ENCODE measurements at regions not wholly inside any gene's neighbourhood (a gene's known extent, or its start where the extent isn't known, plus 50 kb on each side); places are given as distances from the start of the nearest gene placed in this dataset.
"Not testable (repeated sequence)": the region's sequence is repeated elsewhere in the genome, so short reads cannot be mapped to it uniquely, and the experiment has no call there.

DNA sequence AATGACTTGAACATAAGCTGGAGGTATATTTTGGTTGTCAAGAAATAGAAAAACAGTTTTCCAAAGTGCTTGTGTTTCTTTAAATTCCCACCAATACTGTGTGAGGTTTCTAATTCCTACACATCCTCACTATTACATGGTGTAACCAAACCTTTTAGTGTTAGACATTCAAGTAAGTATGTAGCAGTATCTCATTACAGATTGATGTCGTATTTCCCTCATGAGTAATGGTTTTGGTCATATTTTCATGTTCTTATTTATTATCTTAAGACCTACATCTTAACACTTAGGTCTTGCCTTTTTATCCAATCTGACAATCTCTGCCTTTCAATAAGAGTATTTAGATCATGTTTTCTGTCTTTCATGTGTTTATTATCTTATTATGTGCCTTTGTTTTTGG is 253.7 kb upstream of the ANXA10 start:
- TF ChIP-seq, protein P1, sequence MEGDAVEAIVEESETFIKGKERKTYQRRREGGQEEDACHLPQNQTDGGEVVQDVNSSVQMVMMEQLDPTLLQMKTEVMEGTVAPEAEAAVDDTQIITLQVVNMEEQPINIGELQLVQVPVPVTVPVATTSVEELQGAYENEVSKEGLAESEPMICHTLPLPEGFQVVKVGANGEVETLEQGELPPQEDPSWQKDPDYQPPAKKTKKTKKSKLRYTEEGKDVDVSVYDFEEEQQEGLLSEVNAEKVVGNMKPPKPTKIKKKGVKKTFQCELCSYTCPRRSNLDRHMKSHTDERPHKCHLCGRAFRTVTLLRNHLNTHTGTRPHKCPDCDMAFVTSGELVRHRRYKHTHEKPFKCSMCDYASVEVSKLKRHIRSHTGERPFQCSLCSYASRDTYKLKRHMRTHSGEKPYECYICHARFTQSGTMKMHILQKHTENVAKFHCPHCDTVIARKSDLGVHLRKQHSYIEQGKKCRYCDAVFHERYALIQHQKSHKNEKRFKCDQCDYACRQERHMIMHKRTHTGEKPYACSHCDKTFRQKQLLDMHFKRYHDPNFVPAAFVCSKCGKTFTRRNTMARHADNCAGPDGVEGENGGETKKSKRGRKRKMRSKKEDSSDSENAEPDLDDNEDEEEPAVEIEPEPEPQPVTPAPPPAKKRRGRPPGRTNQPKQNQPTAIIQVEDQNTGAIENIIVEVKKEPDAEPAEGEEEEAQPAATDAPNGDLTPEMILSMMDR (IDR thresholded peaks at IDR 0.05; ENCODE audit: extremely low read depth, missing control alignments): no peak
- DNase-seq (ENCODE audit: low spot score): no peak

DNA sequence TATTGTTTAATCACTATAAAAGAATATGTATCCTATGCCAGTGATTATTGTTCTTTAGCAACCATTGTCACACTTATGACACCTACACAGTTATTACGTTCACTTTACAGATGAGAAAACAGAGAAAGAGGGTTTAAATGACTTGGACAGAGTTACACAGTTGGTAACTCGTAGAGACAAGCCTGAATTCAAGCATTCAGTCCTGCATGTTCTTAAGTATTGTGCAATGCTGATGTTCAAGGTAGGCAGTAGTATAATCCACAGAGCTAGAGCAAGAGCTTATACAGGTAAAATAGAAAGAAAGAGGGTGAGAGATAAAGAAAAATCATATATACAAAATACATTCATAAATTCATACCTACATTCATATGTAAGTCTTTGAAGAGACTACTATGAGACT is 249.8 kb upstream of the ANXA10 start:
- no peak for DNase-seq (ENCODE audit: low spot score)

DNA sequence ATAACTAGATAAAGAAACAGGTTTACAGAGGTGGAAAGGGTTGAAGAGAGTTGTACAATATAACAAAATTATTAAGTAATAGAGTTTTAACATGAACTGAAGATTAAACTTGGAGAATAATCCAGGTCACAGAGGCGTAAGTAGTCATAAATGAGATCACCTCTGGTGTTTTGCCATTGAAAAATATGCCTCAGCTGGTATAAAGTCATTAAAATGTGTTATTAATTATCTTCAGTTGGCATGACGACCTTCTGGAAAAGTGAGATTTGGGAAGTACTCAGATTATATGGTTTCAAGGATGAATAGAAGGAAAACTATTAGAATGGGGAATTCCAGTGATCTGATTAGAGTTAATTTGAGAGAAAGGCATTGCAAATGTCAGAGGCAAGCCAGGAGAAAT is 237.5 kb upstream of the ANXA10 start:
- TF ChIP-seq, protein P1 (IDR thresholded peaks at IDR 0.05; ENCODE audit: extremely low read depth, missing control alignments): no peak
- no peak for DNase-seq (ENCODE audit: low spot score)

More for the DNA sequence above, 249.8 kb upstream of the ANXA10 start:
- TF ChIP-seq, protein P1 (IDR thresholded peaks at IDR 0.05; ENCODE audit: extremely low read depth, missing control alignments): no peak

DNA sequence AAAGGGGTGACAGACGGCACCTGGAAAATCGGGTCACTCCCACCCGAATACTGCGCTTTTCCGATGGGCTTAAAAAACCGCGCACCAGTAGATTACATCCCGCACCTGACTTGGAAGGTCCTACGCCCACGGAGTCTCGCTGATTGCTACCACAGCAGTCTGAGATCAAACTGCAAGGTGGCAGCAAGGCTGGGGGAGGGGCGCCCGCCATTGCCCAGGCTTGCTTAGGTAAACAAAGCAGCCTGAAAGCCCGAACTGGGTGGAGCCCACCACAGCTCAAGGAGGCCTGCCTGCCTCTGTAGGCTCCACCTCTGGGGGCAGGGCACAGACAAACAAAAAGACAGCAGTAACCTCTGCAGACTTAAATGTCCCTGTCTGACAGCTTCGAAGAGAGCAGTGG is 234.2 kb upstream of the ANXA10 start:
- not testable (repeated sequence) for DNase-seq (ENCODE audit: low spot score)

DNA sequence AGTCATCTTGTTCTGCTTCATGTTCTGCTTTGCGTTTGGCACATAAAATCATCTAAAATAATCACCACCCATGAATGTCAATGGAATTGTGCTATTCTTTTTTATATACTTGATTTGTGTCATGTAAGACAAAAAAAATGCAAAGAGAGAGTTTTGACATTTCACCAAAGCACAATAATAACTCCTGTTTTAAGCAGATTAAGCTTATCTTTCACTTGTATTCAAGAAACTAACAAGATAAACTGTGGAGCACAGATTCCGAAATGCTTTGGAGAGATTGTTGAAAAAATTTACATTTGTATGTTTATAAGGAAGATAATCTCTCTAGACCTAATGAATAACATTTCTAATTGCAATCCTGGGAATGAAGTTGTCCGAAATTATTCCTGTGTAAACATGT is 225.1 kb upstream of the ANXA10 start:
- DNase-seq (ENCODE audit: low spot score): no peak
- TF ChIP-seq, protein P1 (IDR thresholded peaks at IDR 0.05; ENCODE audit: extremely low read depth, missing control alignments): no peak

DNA sequence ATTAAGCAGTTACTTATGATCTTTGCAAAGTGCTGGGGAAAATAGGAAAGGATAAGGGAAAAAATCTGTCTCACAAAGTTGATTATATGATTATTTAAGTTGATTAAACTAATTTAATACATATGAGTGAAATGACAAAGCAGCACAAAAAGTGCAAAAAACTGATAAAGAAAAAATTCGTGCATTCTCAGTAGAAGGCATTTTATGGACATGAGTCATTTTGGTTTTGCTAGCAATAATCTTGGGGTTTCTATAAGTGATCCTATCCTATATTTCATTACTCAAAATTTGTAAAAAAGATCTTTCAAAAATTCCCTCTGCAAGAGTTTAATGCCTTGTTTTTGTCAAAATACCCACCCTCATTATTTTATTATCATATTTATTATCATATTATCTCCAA is 224.2 kb upstream of the ANXA10 start:
- no peak for DNase-seq (ENCODE audit: low spot score)
- TF ChIP-seq, protein P1 (IDR thresholded peaks at IDR 0.05; ENCODE audit: extremely low read depth, missing control alignments): no peak

DNA sequence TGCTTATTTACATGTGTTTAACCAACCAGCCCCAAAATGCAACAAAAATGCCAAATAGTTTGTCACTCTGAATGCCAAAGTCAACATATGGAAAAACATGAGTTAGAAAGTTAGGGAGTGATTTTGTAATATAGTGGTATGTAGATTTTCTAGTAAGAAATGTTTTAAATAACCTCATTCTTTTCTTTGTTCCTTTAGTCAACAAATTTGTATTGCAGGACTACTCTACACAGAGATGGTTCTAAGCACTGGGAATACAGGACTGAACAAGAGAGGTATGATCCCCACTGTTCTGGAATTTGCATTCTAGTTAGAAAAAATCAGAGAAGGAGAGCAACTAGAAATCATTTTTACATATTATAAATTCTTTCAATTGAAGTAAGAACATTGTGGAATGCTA is 218.8 kb upstream of the ANXA10 start:
- no peak for DNase-seq (ENCODE audit: low spot score)
- TF ChIP-seq, protein P1 (IDR thresholded peaks at IDR 0.05; ENCODE audit: extremely low read depth, missing control alignments): no peak

DNA sequence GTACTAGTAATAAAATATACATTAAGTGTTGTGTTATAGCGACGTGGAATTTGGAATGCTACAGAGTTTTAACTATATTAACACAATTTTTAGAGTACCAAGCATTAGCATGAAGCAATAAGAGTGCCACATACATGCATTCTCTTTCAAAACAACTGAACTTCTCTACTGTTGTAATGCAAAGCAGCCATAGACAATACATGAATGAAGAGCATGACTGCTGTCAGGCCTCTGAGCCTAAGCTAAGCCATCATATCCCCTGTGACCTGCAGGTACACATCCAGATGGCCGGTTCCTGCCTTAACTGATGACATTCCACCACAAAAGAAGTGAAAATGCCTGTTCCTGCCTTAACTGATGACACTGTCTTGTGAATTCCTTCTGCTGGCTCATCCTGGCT is 216.2 kb upstream of the ANXA10 start:
- DNase-seq (ENCODE audit: low spot score): not testable (repeated sequence)

DNA sequence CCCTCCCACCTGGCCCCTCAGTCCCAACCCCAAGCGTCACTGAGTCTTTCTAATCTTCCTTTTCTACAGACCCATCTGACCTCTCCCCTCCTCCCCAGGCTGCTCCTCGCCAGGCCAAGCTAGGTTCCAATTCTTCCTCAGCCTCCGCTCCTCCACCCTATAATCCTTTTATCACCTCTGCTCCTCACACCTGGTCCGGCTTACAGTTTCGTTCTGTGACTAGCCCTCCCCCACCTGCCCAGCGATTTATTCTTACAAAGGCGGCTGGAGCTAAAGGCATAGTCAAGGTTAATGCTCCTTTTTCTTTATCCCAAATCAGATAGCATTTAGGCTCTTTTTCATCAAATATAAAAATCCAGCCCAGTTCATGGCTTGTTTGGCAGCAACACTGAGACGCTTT is 214.5 kb upstream of the ANXA10 start:
- not testable (repeated sequence) for DNase-seq (ENCODE audit: low spot score)
